ENCODE measurements at regions not wholly inside any gene's neighbourhood (a gene's known extent, or its start where the extent isn't known, plus 50 kb on each side); places are given as distances from the start of the nearest gene placed in this dataset.

GRCh38 chr7:136667584-136667983 lies 200.9 kb upstream of the CHRM2 start:
- DNase-seq (ENCODE audit: low read depth), result no peak
- no peak for TF ChIP-seq CTCF (conservative IDR thresholded peaks at IDR 0.05; ENCODE audit: low read depth, low read length)
- H3K4me3 ChIP-seq (ENCODE audit: low read depth, low read length), result no peak overlapping the region

- DNase-seq (ENCODE audit: low read depth), result no peak
- TF ChIP-seq CTCF (conservative IDR thresholded peaks at IDR 0.05; ENCODE audit: low read depth, low read length), result no peak
- H3K4me3 ChIP-seq (ENCODE audit: low read depth, low read length), result no peak overlapping the region
Measured at GRCh38 chr7:136665878-136666509, 202.5 kb upstream of the CHRM2 start.

GRCh38 chr7:136664537-136664936 lies 203.9 kb upstream of the CHRM2 start:
- H3K4me3 ChIP-seq (ENCODE audit: low read depth, low read length), result no peak overlapping the region
- DNase-seq (ENCODE audit: low read depth), result no peak
- TF ChIP-seq CTCF (conservative IDR thresholded peaks at IDR 0.05; ENCODE audit: low read depth, low read length), result no peak

- no peak overlapping the region for H3K4me3 ChIP-seq (ENCODE audit: low read depth, low read length)
- no peak for TF ChIP-seq CTCF (conservative IDR thresholded peaks at IDR 0.05; ENCODE audit: low read depth, low read length)
- no peak for DNase-seq (ENCODE audit: low read depth)
Measured at GRCh38 chr7:136657482-136657921, 210.9 kb upstream of the CHRM2 start.

- TF ChIP-seq CTCF (conservative IDR thresholded peaks at IDR 0.05; ENCODE audit: low read depth, low read length), result no peak
Measured at GRCh38 chr7:136656516-136656915, 211.9 kb upstream of the CHRM2 start.

GRCh38 chr7:136655414-136655813 lies 213.0 kb upstream of the CHRM2 start:
- no peak overlapping the region for H3K4me3 ChIP-seq (ENCODE audit: low read depth, low read length)
- DNase-seq (ENCODE audit: low read depth), result no peak
- TF ChIP-seq CTCF (conservative IDR thresholded peaks at IDR 0.05; ENCODE audit: low read depth, low read length), result no peak

More at GRCh38 chr7:136656516-136656915, 211.9 kb upstream of the CHRM2 start:
- no peak for DNase-seq (ENCODE audit: low read depth)
- H3K4me3 ChIP-seq (ENCODE audit: low read depth, low read length), result no peak overlapping the region

GRCh38 chr7:136654406-136654805 lies 214.0 kb upstream of the CHRM2 start:
- H3K4me3 ChIP-seq (ENCODE audit: low read depth, low read length), result no peak overlapping the region
- TF ChIP-seq CTCF (conservative IDR thresholded peaks at IDR 0.05; ENCODE audit: low read depth, low read length), result no peak
- no peak for DNase-seq (ENCODE audit: low read depth)
